ENCODE measurements at regions not wholly inside any gene's neighbourhood (a gene's known extent, or its start where the extent isn't known, plus 50 kb on each side); places are given as distances from the start of the nearest gene placed in this dataset.

DNA sequence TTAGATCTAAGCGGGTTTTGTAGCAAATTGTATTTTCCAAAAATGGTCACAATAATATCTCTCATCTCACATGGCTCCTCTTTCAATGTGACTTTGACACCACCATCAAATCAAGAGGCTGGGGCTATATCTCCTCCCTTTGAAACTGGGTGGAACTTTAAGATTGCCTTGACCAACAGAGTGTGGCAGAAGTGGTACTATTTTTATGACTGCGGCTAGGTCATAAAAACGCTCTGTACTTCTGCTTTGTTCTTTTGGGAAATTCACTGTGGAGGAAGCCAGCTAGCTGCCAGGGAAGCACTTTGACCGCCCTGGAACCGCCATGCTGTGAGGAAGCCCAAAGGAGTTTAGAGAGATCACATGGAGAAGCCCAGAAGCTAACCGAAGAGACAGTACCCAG, 50.7 kb upstream of the ACOT11 start:
- DNase-seq (ENCODE audit: low read depth): no peak
- TF ChIP-seq, protein P1, sequence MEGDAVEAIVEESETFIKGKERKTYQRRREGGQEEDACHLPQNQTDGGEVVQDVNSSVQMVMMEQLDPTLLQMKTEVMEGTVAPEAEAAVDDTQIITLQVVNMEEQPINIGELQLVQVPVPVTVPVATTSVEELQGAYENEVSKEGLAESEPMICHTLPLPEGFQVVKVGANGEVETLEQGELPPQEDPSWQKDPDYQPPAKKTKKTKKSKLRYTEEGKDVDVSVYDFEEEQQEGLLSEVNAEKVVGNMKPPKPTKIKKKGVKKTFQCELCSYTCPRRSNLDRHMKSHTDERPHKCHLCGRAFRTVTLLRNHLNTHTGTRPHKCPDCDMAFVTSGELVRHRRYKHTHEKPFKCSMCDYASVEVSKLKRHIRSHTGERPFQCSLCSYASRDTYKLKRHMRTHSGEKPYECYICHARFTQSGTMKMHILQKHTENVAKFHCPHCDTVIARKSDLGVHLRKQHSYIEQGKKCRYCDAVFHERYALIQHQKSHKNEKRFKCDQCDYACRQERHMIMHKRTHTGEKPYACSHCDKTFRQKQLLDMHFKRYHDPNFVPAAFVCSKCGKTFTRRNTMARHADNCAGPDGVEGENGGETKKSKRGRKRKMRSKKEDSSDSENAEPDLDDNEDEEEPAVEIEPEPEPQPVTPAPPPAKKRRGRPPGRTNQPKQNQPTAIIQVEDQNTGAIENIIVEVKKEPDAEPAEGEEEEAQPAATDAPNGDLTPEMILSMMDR (conservative IDR thresholded peaks at IDR 0.05; ENCODE audit: low read length): no peak
- H3K4me3 ChIP-seq (ENCODE audit: low read length): no peak overlapping the region

- H3K4me3 ChIP-seq (ENCODE audit: low read length): no peak overlapping the region
- TF ChIP-seq, protein P1 (conservative IDR thresholded peaks at IDR 0.05; ENCODE audit: low read length): no peak
- DNase-seq (ENCODE audit: low read depth): no peak
Measured at GRCh38 chr1:54495954-54496353, 52.1 kb upstream of the ACOT11 start.

GRCh38 chr1:54493608-54494007, 54.4 kb upstream of the ACOT11 start:
- DNase-seq (ENCODE audit: low read depth): no peak
- TF ChIP-seq, protein P1 (conservative IDR thresholded peaks at IDR 0.05; ENCODE audit: low read length): no peak
- H3K4me3 ChIP-seq (ENCODE audit: low read length): no peak overlapping the region

DNA sequence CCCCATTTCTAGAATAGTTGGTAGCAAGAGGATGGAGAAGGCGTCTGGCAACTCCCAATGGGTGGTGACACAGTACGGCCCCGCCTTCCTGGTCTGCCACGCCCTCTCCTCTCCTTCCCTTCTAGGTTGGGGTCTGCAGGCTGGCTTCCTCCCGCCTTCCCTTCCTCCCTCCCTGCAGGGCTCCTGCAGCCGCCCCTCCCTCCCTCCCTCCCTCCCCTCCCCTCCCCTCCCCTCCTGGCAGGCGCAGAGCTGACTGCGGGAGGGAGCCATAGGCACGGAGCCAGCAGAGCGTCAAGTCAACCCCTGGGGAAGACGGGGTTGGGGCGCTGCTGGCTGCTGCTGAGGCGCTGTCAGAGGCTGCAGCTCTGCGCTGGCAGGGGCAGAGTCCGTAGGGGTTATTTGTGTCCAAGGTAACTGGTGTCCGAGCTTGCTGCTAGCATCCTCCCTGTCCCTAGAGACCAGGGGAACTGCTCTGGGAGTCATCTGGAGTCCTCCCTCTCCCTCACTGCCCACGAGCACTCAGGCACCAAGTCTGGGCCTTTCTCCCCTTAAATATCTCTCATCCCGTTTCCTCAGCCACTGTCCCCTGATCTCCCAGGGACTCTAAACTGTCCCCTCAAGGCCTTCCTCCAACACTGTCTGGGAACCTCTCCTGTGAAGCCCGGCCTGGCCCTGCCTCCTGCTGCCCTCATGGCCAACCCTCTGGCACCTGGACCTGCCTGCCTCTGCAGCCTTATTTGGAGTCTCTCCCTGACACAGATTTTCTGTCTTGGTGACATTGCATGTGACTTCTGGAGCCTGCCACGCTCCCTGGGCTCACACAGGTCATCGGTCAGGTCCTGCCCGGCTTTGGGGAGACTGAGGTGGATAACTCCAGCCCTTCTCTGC, 57.4 kb upstream of the ACOT11 start:
- no peak overlapping the region for H3K4me3 ChIP-seq (ENCODE audit: low read length)
- TF ChIP-seq, protein P1 (conservative IDR thresholded peaks at IDR 0.05; ENCODE audit: low read length): no peak
- no peak for DNase-seq (ENCODE audit: low read depth)

DNA sequence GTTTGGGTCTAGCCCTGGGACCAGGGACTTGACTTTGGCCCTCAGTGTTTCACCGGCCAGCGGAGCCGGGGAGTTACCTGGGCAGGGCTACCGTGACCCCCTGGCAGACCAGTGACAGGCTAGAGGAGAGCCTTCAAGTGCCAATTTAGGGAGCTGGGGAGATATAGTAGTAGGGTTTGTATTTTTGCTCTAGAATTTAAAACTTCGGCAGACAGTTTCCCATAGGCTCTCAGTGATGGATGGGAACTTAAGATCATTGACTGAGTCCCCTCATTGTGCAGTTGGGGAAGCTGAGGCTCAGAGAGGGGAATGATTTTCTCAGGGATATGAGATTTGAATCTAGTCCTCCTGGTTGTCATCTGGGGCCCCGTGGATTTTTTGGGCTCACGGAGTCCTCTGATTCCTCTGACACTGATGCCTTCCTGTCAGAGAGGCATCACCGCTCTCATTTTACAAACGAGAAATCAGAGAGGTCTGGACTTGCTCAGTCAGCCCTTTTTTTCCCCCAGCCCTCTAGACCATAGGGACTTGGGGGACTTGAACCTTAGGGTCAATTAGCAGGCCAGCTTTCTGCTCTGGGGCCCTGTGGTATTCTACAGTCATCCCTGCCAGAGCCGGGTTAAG, 58.3 kb upstream of the ACOT11 start:
- TF ChIP-seq, protein P1 (conservative IDR thresholded peaks at IDR 0.05; ENCODE audit: low read length): no peak
- no peak overlapping the region; the same call in 1 of the 2 replicates for H3K4me3 ChIP-seq (ENCODE audit: low read length)
- DNase-seq (ENCODE audit: low read depth): no peak

GRCh38 chr1:54488779-54489626, 59.0 kb upstream of the ACOT11 start:
- TF ChIP-seq, protein P1 (conservative IDR thresholded peaks at IDR 0.05; ENCODE audit: low read length): peak; percentile 72
- peak; percentile 66 for DNase-seq (ENCODE audit: low read depth)
- H3K4me3 ChIP-seq (ENCODE audit: low read length): peak overlapping the region; percentile 63

Data from AG10803 (cell line).